Vagina (tissue), 2 donors: ENCODE measurements at regions not wholly inside any gene's neighbourhood (a gene's known extent, or its start where the extent isn't known, plus 50 kb on each side); places are given as distances from the start of the nearest gene placed in this dataset.

Experiments
- DNase-seq, 2 donors: peaks; one replicate each; pipeline ENCODE4 v3.0.0-alpha.2; 2017; ENCODE audit errors: extremely low spot score in 2 of 2
- H3K27ac ChIP-seq: fragments of 200-600 bp; sonication (generic); one replicate; pipeline ENCODE4 v1.5.1; 2019
- H3K27me3 ChIP-seq: fragments of 200-600 bp; sonication (generic); one replicate; pipeline ENCODE4 v1.5.1; 2019
- H3K36me3 ChIP-seq, 2 donors: fragments of 200-600 bp; sonication (generic); one replicate each; pipeline ENCODE4 v1.5.1; 2017 to 2019
- H3K4me1 ChIP-seq: fragments of 200-600 bp; sonication (generic); one replicate; pipeline ENCODE4 v1.5.1; 2019
- H3K4me3 ChIP-seq, 2 donors: fragments of 200-600 bp; sonication (generic); 1 replicate in 1 of 2; 2 replicates in 1 of 2; pipeline ENCODE4 v1.5.1; 2016 to 2019
- H3K9me3 ChIP-seq: fragments of 200-600 bp; sonication (generic); one replicate; pipeline ENCODE4 v1.5.1; 2019
- CTCF ChIP-seq, 3 experiments: fragments of 450-650 bp in 2 of 3; fragments of 200-600 bp in 1 of 3; sonication (generic) in 1 of 3; IDR thresholded peaks; one replicate each; pipeline ENCODE4 v1.5.1; 2017 to 2019; ENCODE audit warnings: antibody characterized with exemption in 3 of 3, mild to moderate bottlenecking in 2 of 3, moderate library complexity in 2 of 3
- POLR2A ChIP-seq, 2 donors: fragments of 450-650 bp; IDR thresholded peaks; one replicate each; pipeline ENCODE4 v1.6.1; 2017; ENCODE audit warnings: antibody characterized with exemption in 2 of 2, mild to moderate bottlenecking in 2 of 2, moderate library complexity in 2 of 2
- POLR2AphosphoS5 ChIP-seq, 2 donors: sonication (generic); formaldehyde crosslinking; IDR thresholded peaks; one replicate each; pipeline ENCODE4 v1.9.0; 2017; ENCODE audit warnings: antibody characterized with exemption in 2 of 2, mild to moderate bottlenecking in 2 of 2, low read depth in 1 of 2; ENCODE audit not compliant: insufficient read depth in 1 of 2
- intact Hi-C: fragments of 100-400 bp; cut with DNase I; formaldehyde crosslinking; loops from one replicate; pipeline ENCODE4 v1.15.1; 2023

- Histone ChIP-seq H3K4me3 (no peak overlapping the region), H3K9me3 (no peaks in the 10 kb centered on the region), H3K4me1 (no peaks in the 10 kb centered on the region), H3K27me3 (no peaks in the 10 kb centered on the region), H3K27ac (no peak overlapping the region), H3K36me3 (no peaks in the 10 kb centered on the region)
- TF ChIP-seq CTCF (IDR thresholded peaks at IDR 0.05) (no peak), POLR2A (IDR thresholded peaks at IDR 0.05) (no peak), POLR2AphosphoS5 (IDR thresholded peaks at IDR 0.05; ENCODE audit: insufficient read depth in 1 of 2, low read depth in 1 of 2) (no peak)
- intact Hi-C loops = no loop called here
- DNase-seq = no peak
Observed at GRCh38 chr3:94417963-94418455, 355.1 kb downstream of the NSUN3 start.

GRCh38 chr3:94420931-94421330 is 358.1 kb downstream of the NSUN3 start:
- TF ChIP-seq POLR2AphosphoS5 (IDR thresholded peaks at IDR 0.05; ENCODE audit: insufficient read depth in 1 of 2, low read depth in 1 of 2) = no peak
- intact Hi-C loops = no loop called here
- Histone ChIP-seq H3K4me3 (no peak overlapping the region), H3K27me3 (no peaks in the 10 kb centered on the region), H3K9me3 (no peaks in the 10 kb centered on the region), H3K4me1 (no peaks in the 10 kb centered on the region), H3K27ac (no peak overlapping the region), H3K36me3 (no peaks in the 10 kb centered on the region)
- DNase-seq = no peak

- DNase-seq = no peak
- Histone ChIP-seq H3K4me3 (no peak overlapping the region), H3K9me3 (no peaks in the 10 kb centered on the region), H3K4me1 (no peaks in the 10 kb centered on the region), H3K36me3 (no peaks in the 10 kb centered on the region), H3K27me3 (no peaks in the 10 kb centered on the region), H3K27ac (no peak overlapping the region)
- intact Hi-C loops = no loop called here
- TF ChIP-seq POLR2AphosphoS5 (IDR thresholded peaks at IDR 0.05; ENCODE audit: insufficient read depth in 1 of 2, low read depth in 1 of 2) (no peak), CTCF (IDR thresholded peaks at IDR 0.05) (no peak), POLR2A (IDR thresholded peaks at IDR 0.05) (no peak)
Observed at GRCh38 chr3:94423578-94423977, 360.7 kb downstream of the NSUN3 start.

- no peak for DNase-seq
- no peaks in the 10 kb centered on the region for H3K4me1 ChIP-seq
- no peaks in the 10 kb centered on the region for H3K27me3 ChIP-seq
- no peak overlapping the region for H3K27ac ChIP-seq
- H3K36me3 ChIP-seq = no peaks in the 10 kb centered on the region
- no peaks in the 10 kb centered on the region for H3K9me3 ChIP-seq
- no peak for TF ChIP-seq CTCF (IDR thresholded peaks at IDR 0.05)
- no peak for TF ChIP-seq POLR2A (IDR thresholded peaks at IDR 0.05)
- TF ChIP-seq POLR2AphosphoS5 (IDR thresholded peaks at IDR 0.05; ENCODE audit: insufficient read depth in 1 of 2, low read depth in 1 of 2) = no peak
- H3K4me3 ChIP-seq = no peak overlapping the region
- intact Hi-C loops = no loop called here
Observed at GRCh38 chr3:94429517-94429916, 366.7 kb downstream of the NSUN3 start.

- Histone ChIP-seq H3K4me1 (no peaks in the 10 kb centered on the region), H3K9me3 (no peaks in the 10 kb centered on the region), H3K4me3 (no peak overlapping the region), H3K27ac (no peak overlapping the region), H3K27me3 (no peaks in the 10 kb centered on the region), H3K36me3 (no peaks in the 10 kb centered on the region)
- intact Hi-C loops = no loop called here
- no peak for DNase-seq
- no peak for TF ChIP-seq POLR2A (IDR thresholded peaks at IDR 0.05)
- no peak for TF ChIP-seq POLR2AphosphoS5 (IDR thresholded peaks at IDR 0.05; ENCODE audit: insufficient read depth in 1 of 2, low read depth in 1 of 2)
- TF ChIP-seq CTCF (IDR thresholded peaks at IDR 0.05) = no peak
Observed at GRCh38 chr3:94431876-94432570, 369.2 kb downstream of the NSUN3 start.
